Smooth muscle cell (in vitro differentiated cells): ENCODE measurements at regions not wholly inside any gene's neighbourhood (a gene's known extent, or its start where the extent isn't known, plus 50 kb on each side); places are given as distances from the start of the nearest gene placed in this dataset.

Experiments
- DNase-seq: peaks from one replicate; lab custom pipeline; 2025; ENCODE audit not compliant: unreplicated experiment; lab: John Stamatoyannopoulos, UW
- H2AFZ ChIP-seq: fragments of 200-600 bp; sonication (generic); 2 replicates; pipeline ENCODE4 v1.6.0; 2016; ENCODE audit warnings: antibody characterized with exemption, low read depth, mild to moderate bottlenecking
- H3F3A ChIP-seq: fragments of 200-600 bp; sonication (generic); 2 replicates; pipeline ENCODE4 v1.6.0; 2017; ENCODE audit warnings: antibody characterized with exemption, low read depth
- H3K27ac ChIP-seq: fragments of 200-600 bp; sonication (generic); 2 replicates; pipeline ENCODE4 v1.5.1; 2016; ENCODE audit warnings: low read depth, mild to moderate bottlenecking
- H3K27me3 ChIP-seq: fragments of 200-600 bp; sonication (generic); 2 replicates; pipeline ENCODE4 v1.6.1; 2016; ENCODE audit warnings: low read depth, mild to moderate bottlenecking
- H3K36me3 ChIP-seq: fragments of 200-600 bp; sonication (generic); 2 replicates; pipeline ENCODE4 v1.5.1; 2016; ENCODE audit warnings: low read depth
- H3K4me1 ChIP-seq: fragments of 200-600 bp; sonication (generic); 2 replicates; pipeline ENCODE4 v1.5.1; 2016; ENCODE audit warnings: low read depth
- H3K4me2 ChIP-seq: fragments of 200-600 bp; sonication (generic); 2 replicates; pipeline ENCODE4 v1.6.0; 2016; ENCODE audit warnings: mild to moderate bottlenecking
- H3K4me3 ChIP-seq: fragments of 200-600 bp; sonication (generic); 2 replicates; pipeline ENCODE4 v1.5.1; 2016; ENCODE audit warnings: mild to moderate bottlenecking
- H3K79me2 ChIP-seq: fragments of 200-600 bp; sonication (generic); 2 replicates; pipeline ENCODE4 v1.6.0; 2016; ENCODE audit warnings: low read depth, mild to moderate bottlenecking
- H3K9ac ChIP-seq: fragments of 200-600 bp; sonication (generic); 2 replicates; pipeline ENCODE4 v1.6.0; 2016; ENCODE audit warnings: low read depth
- H3K9me3 ChIP-seq: fragments of 200-600 bp; sonication (generic); replicated peaks from 2 replicates; pipeline ENCODE4 v1.5.1; 2016; ENCODE audit warnings: low read depth
- H4K20me1 ChIP-seq: fragments of 200-600 bp; sonication (generic); 2 replicates; pipeline ENCODE4 v1.6.0; 2016; ENCODE audit warnings: low read depth
- CTCF ChIP-seq: fragments of 200-600 bp; sonication (generic); IDR thresholded peaks from 2 replicates; pipeline ENCODE4 v1.5.1; 2017; ENCODE audit warnings: borderline replicate concordance, mild to moderate bottlenecking, antibody characterized with exemption; ENCODE audit not compliant: insufficient read depth, poor library complexity, severe bottlenecking
- WGBS: methylation state at CpG from one replicate; pipeline ENCODE4 v1.1.7; 2016; ENCODE audit warnings: low lambda C conversion rate; 5-methylcytosine and 5-hydroxymethylcytosine counted together

GRCh38 chr3:61443886-61444285, 117.5 kb upstream of the PTPRG start:
- H3K27ac ChIP-seq, result no peak overlapping the region
- no peaks in the 10 kb centered on the region for H3K79me2 ChIP-seq
- H3K27me3 ChIP-seq, result no peaks in the 10 kb centered on the region
- H3K4me3 ChIP-seq, result no peak overlapping the region
- H3K9me3 ChIP-seq, result no peaks in the 10 kb centered on the region
- H4K20me1 ChIP-seq, result no peaks in the 10 kb centered on the region
- H3K4me2 ChIP-seq, result no peak overlapping the region
- no peak overlapping the region for H2AFZ ChIP-seq
- H3K36me3 ChIP-seq, result no peaks in the 10 kb centered on the region
- TF ChIP-seq CTCF, result no peak
- no peak for DNase-seq
- no peak overlapping the region for H3K9ac ChIP-seq
- no peaks in the 10 kb centered on the region for H3F3A ChIP-seq
- no peaks in the 10 kb centered on the region for H3K4me1 ChIP-seq

- DNase-seq, result no peak
- no peaks in the 10 kb centered on the region for H3K79me2 ChIP-seq
- H3K9me3 ChIP-seq, result no peaks in the 10 kb centered on the region
- H3K4me2 ChIP-seq, result no peak overlapping the region
- no peaks in the 10 kb centered on the region for H3K27me3 ChIP-seq
- H3K36me3 ChIP-seq, result no peaks in the 10 kb centered on the region
- no peak overlapping the region for H3K9ac ChIP-seq
- WGBS, result 64% methylated on average over 1 of the region's 1 CpG
- no peaks in the 10 kb centered on the region for H3K4me1 ChIP-seq
- no peaks in the 10 kb centered on the region for H4K20me1 ChIP-seq
- H3K27ac ChIP-seq, result no peak overlapping the region
- no peaks in the 10 kb centered on the region for H3F3A ChIP-seq
- no peak overlapping the region for H3K4me3 ChIP-seq
- no peak overlapping the region for H2AFZ ChIP-seq
- no peak for TF ChIP-seq CTCF
These were observed 116.6 kb upstream of the PTPRG start for GRCh38 chr3:61444782-61445181.

- H3F3A ChIP-seq, result no peaks in the 10 kb centered on the region
- H4K20me1 ChIP-seq, result no peaks in the 10 kb centered on the region
- no peaks in the 10 kb centered on the region for H3K27me3 ChIP-seq
- no peak overlapping the region for H3K4me2 ChIP-seq
- no peaks in the 10 kb centered on the region for H3K79me2 ChIP-seq
- no peaks in the 10 kb centered on the region for H3K36me3 ChIP-seq
- 94% methylated on average over 7 of the region's 7 CpGs for WGBS
- no peak overlapping the region for H2AFZ ChIP-seq
- H3K4me3 ChIP-seq, result no peak overlapping the region
- H3K9me3 ChIP-seq, result no peaks in the 10 kb centered on the region
- H3K9ac ChIP-seq, result no peak overlapping the region
- no peak overlapping the region for H3K27ac ChIP-seq
- no peak for DNase-seq
- no peak for TF ChIP-seq CTCF
- no peaks in the 10 kb centered on the region for H3K4me1 ChIP-seq
These were observed 115.4 kb upstream of the PTPRG start for GRCh38 chr3:61445924-61446323.

GRCh38 chr3:61446341-61446740, 115.0 kb upstream of the PTPRG start:
- Histone ChIP-seq H3F3A (no peaks in the 10 kb centered on the region), H2AFZ (no peak overlapping the region), H3K36me3 (no peaks in the 10 kb centered on the region), H3K27me3 (no peaks in the 10 kb centered on the region), H3K27ac (no peak overlapping the region), H3K79me2 (no peaks in the 10 kb centered on the region), H3K4me3 (no peak overlapping the region), H3K4me2 (no peak overlapping the region), H3K9ac (no peak overlapping the region), H3K9me3 (no peaks in the 10 kb centered on the region), H4K20me1 (no peaks in the 10 kb centered on the region), H3K4me1 (no peaks in the 10 kb centered on the region)
- no peak for TF ChIP-seq CTCF
- no peak for DNase-seq
